ENCODE measurements at regions not wholly inside any gene's neighbourhood (a gene's known extent, or its start where the extent isn't known, plus 50 kb on each side); places are given as distances from the start of the nearest gene placed in this dataset.

DNA sequence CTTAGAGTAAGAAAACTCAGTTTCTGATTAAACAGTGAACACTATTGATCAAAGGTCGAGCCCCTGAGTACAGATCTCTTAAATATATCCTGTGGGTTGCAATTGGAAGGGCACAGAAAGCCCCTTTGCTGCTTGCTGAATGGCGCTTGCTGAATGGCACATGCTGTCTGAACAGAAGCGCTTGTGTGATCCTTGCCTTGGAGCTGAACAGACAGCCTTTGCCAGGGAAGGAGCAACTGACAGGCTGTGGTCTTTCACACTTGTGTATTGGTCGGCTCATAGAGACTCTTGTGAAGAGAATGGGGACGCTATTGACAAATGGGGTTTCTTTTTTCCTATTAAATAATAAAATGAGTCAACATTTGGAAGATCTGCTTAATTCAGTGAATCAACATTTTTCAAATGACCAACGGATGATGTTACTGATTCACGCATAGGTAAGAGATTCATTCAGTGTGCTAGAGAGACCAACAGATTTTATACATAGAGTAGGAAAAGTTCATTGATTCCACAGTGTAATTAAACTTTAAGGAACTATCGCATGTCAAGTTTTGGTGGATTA, 99.4 kb upstream of the TNS3 start:
- H3K4me3 Mint-ChIP-seq, result no peak overlapping the region
- H3K27ac Mint-ChIP-seq, result no peak overlapping the region
- no peaks in the 10 kb centered on the region for H3K36me3 Mint-ChIP-seq
- H3K9me3 Mint-ChIP-seq, result peaks cover 3% of the 10 kb centered on the region
- H3K4me1 Mint-ChIP-seq, result no peaks in the 10 kb centered on the region
- no peak for DNase-seq (ENCODE audit: low spot score in 2 of 2)
- no peak for ATAC-seq

DNA sequence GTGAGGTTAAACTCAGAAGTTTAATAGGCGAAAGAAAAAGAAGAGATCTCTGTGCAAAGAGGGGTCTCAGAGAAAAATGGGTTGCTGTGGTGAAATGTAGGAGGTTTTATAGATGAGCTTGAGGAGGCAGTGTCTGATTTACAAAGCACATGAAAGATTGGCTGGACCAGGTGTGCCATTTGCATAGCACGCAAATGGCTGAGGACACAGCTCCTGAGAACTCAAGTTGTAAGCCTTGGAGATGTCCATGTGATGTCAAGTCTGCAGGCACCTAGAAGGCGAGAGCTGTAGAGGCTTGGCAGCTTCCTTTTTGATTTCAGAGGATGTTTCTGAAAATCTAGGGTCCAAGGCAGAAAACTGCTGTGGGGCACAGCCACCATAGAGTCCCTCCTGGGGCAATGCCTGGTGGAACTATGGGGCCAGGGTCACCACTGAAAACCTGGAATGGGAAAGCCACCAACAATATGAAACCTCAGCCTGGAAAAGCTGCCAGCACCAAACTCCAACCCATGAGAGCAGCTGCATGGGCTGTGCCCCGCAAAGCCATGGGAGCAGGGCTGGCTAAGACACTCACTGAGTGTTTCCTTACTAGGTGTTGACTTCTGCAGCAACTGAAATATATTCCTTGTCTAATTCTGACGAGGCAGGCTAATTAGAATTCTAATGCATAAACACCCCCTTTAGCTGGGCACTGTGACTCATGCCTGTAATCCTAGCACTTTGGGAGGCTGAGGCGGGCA, 96.9 kb upstream of the TNS3 start:
- H3K4me1 Mint-ChIP-seq, result no peaks in the 10 kb centered on the region
- H3K9me3 Mint-ChIP-seq, result peaks cover 3% of the 10 kb centered on the region
- no peak for ATAC-seq
- no peak overlapping the region for H3K27ac Mint-ChIP-seq
- no peak for DNase-seq (ENCODE audit: low spot score in 2 of 2)
- no peaks in the 10 kb centered on the region for H3K36me3 Mint-ChIP-seq
- no peak overlapping the region for H3K4me3 Mint-ChIP-seq

DNA sequence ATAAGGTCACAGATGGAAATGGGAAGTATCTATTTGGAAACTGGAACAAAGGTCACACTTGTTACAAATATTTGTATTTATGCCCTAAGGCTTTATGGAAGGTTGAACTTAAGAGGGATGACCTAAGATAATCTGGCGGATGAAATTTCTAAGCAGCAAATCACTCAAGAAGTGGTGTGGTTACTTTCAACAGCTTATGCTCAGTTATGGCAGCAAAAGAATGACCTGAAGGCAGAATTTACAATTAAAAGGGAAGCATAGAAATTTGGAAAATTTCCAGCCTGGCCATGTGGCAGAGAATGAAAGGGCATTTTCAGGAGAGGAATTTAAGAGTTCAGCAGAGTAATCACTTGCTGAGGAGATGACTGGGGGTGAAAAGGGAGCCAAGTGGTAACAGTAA, 95.8 kb upstream of the TNS3 start:
- no peak for ATAC-seq
- H3K36me3 Mint-ChIP-seq, result no peaks in the 10 kb centered on the region
- no peak overlapping the region for H3K27ac Mint-ChIP-seq
- peaks cover 3% of the 10 kb centered on the region for H3K9me3 Mint-ChIP-seq
- DNase-seq (ENCODE audit: low spot score in 2 of 2), result no peak
- H3K4me1 Mint-ChIP-seq, result no peaks in the 10 kb centered on the region
- no peak overlapping the region for H3K4me3 Mint-ChIP-seq

DNA sequence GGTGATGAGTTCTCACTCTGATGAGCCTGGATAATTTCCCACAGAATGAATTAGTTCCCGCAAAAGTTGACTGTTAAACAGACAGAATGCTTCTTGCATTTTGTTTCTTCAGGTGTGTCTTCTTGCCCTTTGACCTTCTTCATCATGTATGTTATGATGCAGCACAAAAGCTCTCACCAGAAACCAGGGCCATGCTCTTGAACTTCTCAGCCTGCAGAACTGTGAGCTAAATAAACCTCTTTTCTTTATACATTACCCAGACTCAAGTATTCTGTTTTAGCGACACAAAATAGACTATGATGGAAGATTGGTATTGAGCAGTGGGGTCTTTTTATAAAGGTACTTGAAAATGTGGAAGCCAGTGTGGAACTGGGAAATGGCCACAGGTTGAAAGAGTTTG, 95.2 kb upstream of the TNS3 start:
- Mint-ChIP-seq H3K4me1 (no peaks in the 10 kb centered on the region), H3K9me3 (peaks cover 3% of the 10 kb centered on the region), H3K4me3 (no peak overlapping the region), H3K36me3 (no peaks in the 10 kb centered on the region), H3K27ac (no peak overlapping the region)
- DNase-seq (ENCODE audit: low spot score in 2 of 2) (no peak), ATAC-seq (no peak)

DNA sequence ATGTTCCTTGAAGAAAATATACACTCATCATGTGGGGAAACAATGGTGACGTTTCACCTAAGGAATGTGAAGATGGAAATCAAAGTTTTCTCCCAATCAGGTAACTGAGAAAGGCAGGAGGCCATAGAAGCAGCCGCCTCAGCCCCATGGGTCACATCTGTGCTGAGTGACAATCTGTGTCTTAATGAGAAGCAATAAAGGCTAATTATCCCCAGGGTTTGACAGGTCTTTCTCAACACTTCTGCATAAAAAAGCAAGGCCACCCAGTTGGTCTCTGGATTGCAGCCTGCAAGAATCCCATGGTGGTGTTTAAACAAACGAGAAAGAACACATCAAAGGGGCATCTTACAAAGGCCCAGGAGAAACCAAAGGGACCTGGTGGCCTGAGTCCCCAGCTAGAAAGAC, 91.1 kb upstream of the TNS3 start:
- Mint-ChIP-seq H3K36me3 (no peaks in the 10 kb centered on the region), H3K27ac (no peak overlapping the region), H3K4me1 (no peaks in the 10 kb centered on the region), H3K4me3 (no peak overlapping the region), H3K9me3 (peaks cover 3% of the 10 kb centered on the region)
- DNase-seq (ENCODE audit: low spot score in 2 of 2), result no peak
- no peak for ATAC-seq

DNA sequence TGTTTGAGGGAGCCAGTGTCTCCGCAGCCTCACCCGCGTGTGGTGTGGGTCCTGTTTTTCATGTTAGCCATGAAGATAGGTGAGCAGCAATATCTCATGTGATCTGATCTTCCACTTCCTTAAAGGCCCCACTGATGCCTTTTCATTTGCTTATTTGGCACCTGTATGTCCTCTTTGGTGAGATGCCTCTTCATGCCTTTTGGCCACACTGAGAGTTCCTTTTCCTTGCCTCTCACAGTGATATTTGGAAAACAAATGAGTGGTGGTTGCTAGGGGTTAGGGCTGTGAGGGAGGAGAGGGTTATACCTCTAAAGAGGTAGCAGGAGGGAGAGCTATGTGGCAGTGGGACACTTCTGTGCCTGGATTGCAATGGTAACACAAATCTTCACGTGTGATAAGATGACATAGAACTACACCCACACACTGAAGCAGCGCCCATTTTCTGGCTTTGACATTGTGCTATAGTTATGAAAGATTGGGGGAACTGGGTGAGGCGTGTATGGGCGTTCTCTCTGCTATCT, 90.4 kb upstream of the TNS3 start:
- DNase-seq (ENCODE audit: low spot score in 2 of 2) (no peak), ATAC-seq (no peak)
- Mint-ChIP-seq H3K27ac (no peak overlapping the region), H3K4me3 (no peak overlapping the region), H3K4me1 (no peaks in the 10 kb centered on the region), H3K9me3 (no peaks in the 10 kb centered on the region), H3K36me3 (no peaks in the 10 kb centered on the region)

DNA sequence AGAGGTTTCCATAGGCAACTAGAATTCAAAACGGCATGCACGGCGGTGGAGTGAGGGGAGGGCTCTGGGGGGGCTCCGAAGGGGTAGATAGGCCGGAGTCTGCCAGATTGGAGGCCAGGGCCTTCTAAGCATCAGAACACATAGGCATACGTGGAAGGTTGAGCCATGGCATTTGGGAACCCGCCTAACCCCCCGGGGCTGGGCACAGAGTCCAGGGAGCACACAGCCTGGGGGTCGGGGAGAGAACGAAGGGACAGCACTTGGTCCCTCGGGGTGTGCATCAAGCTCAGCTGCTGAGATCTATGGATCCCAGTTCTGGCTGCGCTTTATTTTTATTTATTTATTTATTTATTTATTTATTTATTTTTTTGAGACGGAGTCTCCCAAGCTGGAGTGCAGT, 89.4 kb upstream of the TNS3 start:
- no peak overlapping the region for H3K27ac Mint-ChIP-seq
- H3K4me3 Mint-ChIP-seq, result no peak overlapping the region
- DNase-seq (ENCODE audit: low spot score in 2 of 2), result no peak
- ATAC-seq, result no peak
- no peaks in the 10 kb centered on the region for H3K4me1 Mint-ChIP-seq
- H3K36me3 Mint-ChIP-seq, result no peaks in the 10 kb centered on the region
- H3K9me3 Mint-ChIP-seq, result no peaks in the 10 kb centered on the region

DNA sequence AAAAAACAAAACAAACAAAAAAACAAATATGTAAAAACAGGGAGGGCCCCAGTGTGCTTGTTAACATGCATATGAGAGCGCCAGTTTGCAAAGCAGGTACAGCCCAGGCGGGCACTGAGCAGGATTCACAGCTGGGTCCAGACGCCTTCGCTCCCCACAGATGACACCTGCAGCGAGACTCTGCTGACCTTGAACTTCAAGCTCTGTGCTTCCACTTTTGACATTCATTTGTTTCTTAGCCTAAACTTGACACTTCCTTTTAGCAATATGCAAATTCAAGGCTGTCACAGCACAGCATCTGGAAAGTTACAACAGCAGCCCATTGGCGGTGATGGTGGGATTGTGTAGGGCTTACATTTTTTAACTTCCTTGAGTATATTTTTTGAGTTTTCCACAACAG, 88.8 kb upstream of the TNS3 start:
- ATAC-seq (no peak), DNase-seq (ENCODE audit: low spot score in 2 of 2) (no peak)
- no peaks in the 10 kb centered on the region for H3K4me1 Mint-ChIP-seq
- no peaks in the 10 kb centered on the region for H3K9me3 Mint-ChIP-seq
- no peaks in the 10 kb centered on the region for H3K36me3 Mint-ChIP-seq
- H3K27ac Mint-ChIP-seq, result no peak overlapping the region
- no peak overlapping the region for H3K4me3 Mint-ChIP-seq

DNA sequence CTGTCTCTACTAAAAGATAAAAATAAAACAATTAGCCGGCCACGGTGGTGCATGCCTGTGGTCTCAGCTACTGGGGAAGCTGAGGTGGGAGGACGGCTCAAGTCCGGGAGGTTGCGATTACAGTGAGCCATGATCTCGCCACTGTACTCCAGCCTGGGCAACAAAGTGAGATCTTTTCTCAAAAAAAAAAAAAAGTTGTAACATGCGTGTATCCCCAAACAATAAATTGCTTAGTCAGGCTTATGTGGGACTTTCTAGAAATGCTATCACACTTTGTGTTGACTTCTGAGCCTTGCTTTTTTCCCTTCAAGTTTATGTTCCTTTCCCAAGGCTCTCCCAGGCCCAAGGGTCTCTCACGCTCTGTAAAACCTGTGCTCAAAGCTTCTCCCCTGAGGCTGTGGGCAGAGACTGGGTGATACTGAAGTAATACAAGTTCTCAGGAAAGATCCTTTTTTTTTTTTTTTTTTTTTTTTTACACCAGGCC, 88.0 kb upstream of the TNS3 start:
- H3K27ac Mint-ChIP-seq, result no peak overlapping the region
- no peak for ATAC-seq
- H3K9me3 Mint-ChIP-seq, result no peaks in the 10 kb centered on the region
- H3K4me1 Mint-ChIP-seq, result no peaks in the 10 kb centered on the region
- H3K36me3 Mint-ChIP-seq, result no peaks in the 10 kb centered on the region
- no peak overlapping the region for H3K4me3 Mint-ChIP-seq
- DNase-seq (ENCODE audit: low spot score in 2 of 2), result no peak

DNA sequence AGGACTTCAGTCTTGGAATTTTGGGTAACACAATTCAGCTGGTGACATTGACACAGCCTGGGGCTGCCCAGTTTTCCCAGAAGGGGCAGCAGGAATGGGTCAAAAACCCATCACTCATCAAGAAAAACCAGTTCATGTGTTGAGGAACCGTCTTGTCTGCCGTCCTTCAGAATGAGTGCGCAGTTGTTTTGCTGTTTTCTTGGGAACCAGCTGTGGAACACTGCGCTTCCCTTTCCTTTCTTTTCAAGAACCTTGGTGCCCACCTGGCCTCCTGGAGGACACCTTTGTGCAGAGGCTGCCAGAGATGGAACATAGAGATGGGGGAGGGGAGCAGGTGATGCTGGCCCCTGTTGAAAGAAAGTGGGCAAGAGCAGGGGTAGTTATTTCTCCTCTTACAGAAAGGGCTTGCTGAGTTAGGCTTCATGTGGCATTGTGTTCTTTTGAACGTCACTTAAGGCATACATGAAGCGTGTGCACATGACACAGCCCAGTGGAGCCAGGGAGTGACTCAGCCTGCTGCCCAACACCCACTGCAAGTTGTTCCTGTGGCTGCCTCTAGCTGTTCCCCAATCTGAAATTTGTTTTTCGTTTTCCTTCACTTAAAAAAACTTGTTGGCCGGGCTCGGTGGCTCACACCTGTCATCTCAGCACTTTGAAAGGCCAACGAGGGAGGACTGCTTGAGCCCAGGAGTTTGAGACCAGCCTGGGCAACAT, 87.4 kb upstream of the TNS3 start:
- peak; percentile 55 for ATAC-seq
- H3K27ac Mint-ChIP-seq, result no peak overlapping the region
- H3K9me3 Mint-ChIP-seq, result no peaks in the 10 kb centered on the region
- no peak for DNase-seq (ENCODE audit: low spot score in 2 of 2)
- no peaks in the 10 kb centered on the region for H3K4me1 Mint-ChIP-seq
- no peaks in the 10 kb centered on the region for H3K36me3 Mint-ChIP-seq
- no peak overlapping the region for H3K4me3 Mint-ChIP-seq

DNA sequence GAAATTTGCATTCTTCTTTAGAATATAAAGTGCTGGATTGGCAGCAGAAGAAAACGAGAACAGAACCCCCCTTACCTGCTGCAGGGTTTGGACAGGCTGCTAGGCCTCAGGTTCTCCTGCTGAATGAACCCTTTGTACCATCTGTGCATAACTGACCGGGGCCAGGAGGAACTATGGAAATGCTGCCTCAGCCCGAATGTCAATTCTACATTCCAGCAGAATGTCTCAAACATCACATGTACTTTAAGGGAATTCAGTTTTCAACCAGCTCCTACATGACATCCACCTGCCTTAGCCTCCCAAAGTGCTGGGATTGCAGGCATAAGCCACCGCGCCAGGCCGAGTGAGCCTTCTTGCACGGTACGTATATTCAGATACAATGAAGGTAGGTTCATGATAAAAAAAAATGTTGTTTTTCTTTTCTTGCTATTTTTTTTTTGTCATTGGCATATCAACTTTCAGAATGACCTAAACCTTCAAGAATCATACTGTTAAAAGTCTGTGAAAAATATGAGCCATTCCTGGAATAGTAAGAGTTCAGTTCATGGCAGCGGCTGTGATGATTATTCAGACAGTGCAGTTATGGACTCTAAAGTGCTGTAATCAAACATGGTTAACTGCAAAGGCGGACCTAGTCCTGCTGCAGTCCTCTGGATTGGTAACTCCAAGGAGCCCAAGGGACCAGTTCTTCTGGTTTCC, 84.4 kb upstream of the TNS3 start:
- H3K4me3 Mint-ChIP-seq, result no peak overlapping the region
- H3K36me3 Mint-ChIP-seq, result no peaks in the 10 kb centered on the region
- no peaks in the 10 kb centered on the region for H3K4me1 Mint-ChIP-seq
- no peak overlapping the region for H3K27ac Mint-ChIP-seq
- DNase-seq (ENCODE audit: low spot score in 2 of 2) (no peak), ATAC-seq (no peak)
- H3K9me3 Mint-ChIP-seq, result no peaks in the 10 kb centered on the region

DNA sequence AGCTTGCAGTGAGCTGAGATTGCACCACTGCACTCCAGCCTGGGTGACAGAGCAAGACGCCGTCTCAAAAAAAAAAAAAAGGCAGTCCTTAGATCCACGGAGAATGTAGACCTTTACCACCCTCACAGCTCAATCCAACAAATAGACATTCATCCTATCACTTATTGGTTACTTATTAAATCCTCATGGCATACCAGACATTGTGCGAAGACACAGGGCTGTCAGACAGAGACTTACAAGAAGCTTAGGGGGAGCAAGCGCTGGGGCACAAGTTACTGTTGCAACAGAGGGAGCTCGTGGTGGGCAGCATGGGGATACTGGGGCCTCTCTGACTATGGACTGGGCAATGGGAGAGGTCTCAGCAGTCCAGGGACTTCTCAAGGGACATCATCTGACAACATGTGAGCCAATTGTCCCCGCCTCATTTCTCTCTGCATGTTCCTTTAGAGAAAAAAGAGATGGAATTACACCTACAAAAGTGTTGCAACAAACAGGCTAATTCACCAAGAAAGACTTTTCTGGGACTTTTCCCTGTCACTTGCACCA, 82.8 kb upstream of the TNS3 start:
- H3K27ac Mint-ChIP-seq, result no peak overlapping the region
- no peaks in the 10 kb centered on the region for H3K36me3 Mint-ChIP-seq
- DNase-seq (ENCODE audit: low spot score in 2 of 2), result no peak
- H3K4me3 Mint-ChIP-seq, result no peak overlapping the region
- no peaks in the 10 kb centered on the region for H3K4me1 Mint-ChIP-seq
- ATAC-seq, result no peak
- H3K9me3 Mint-ChIP-seq, result no peaks in the 10 kb centered on the region

DNA sequence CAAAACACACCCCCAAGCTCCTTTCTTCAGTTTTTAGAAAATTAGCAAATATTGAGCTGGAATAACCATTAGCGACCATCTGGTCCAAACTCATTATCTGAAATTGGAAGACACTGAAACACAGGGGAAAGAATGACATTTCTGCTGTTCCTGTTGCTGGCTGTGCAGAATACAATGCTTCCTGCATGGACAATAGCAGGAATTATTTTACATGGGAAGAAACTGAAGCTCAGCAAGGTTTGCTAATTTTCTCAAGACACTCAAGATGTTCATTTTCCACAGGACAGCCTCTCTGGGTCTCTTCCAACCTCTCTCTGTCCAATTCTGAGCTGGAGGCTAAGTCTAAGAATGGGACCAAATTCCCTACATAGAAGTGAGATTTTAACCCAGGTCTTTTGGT, 81.9 kb upstream of the TNS3 start:
- H3K27ac Mint-ChIP-seq, result no peak overlapping the region
- no peaks in the 10 kb centered on the region for H3K4me1 Mint-ChIP-seq
- DNase-seq (ENCODE audit: low spot score in 2 of 2), result no peak
- H3K36me3 Mint-ChIP-seq, result no peaks in the 10 kb centered on the region
- ATAC-seq, result no peak
- no peaks in the 10 kb centered on the region for H3K9me3 Mint-ChIP-seq
- no peak overlapping the region for H3K4me3 Mint-ChIP-seq

DNA sequence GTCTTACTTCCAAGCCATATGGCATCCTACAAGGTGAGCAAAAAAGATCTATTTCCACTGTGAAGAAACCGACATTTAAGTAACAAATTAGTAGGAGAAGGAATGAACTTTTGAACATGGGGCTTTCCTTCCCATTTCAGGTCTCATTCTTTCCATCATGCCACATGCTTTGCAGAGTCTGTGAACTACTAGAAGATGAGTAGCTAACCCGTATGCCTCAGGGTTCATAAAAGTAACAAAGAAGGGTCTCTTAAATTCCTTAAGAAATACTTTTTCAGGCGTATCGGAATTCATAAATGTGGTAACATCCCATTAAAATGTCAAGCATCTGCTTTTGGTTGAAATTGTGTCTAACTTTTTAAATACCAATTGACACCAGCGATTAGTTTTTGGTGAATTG, 81.3 kb upstream of the TNS3 start:
- Mint-ChIP-seq H3K9me3 (no peaks in the 10 kb centered on the region), H3K27ac (no peak overlapping the region), H3K36me3 (no peaks in the 10 kb centered on the region), H3K4me3 (no peak overlapping the region), H3K4me1 (no peaks in the 10 kb centered on the region)
- ATAC-seq (no peak), DNase-seq (ENCODE audit: low spot score in 2 of 2) (no peak)

DNA sequence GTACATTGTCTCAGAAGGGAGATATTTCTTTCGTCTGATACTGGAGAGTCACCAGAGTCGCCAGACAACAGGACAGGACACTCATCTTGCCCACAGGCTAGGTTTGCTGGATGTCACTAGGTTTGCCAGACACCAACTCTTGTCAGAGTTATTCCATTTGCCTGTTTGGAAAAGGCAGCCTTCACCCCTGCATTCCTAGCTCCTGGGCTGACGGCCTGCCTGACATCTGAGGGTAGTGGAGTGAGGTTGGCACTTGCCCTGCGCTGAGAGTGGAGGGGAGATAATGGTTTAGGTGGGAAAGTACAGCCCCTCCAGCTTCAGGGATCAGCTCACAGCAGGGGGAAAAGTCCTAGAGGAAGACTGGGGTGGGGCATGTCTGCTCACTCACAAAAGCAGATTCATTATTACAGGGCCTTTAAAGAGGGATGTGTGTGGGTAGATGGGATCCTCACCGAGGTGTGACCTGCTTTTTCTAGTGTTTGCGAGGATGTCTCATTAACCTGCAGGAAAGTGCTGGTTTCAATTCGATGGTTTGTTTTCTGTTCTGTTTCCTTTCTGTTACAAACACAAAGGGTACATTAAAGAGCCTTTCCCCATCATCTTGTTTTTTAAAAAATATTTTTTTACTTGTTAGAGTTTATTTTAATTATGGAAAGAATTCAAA, 79.3 kb upstream of the TNS3 start:
- Mint-ChIP-seq H3K4me1 (no peaks in the 10 kb centered on the region), H3K36me3 (no peaks in the 10 kb centered on the region), H3K9me3 (no peaks in the 10 kb centered on the region), H3K27ac (no peak overlapping the region), H3K4me3 (no peak overlapping the region)
- no peak for ATAC-seq
- DNase-seq (ENCODE audit: low spot score in 2 of 2), result no peak
